ENCODE measurements at regions not wholly inside any gene's neighbourhood (a gene's known extent, or its start where the extent isn't known, plus 50 kb on each side); places are given as distances from the start of the nearest gene placed in this dataset.

DNA sequence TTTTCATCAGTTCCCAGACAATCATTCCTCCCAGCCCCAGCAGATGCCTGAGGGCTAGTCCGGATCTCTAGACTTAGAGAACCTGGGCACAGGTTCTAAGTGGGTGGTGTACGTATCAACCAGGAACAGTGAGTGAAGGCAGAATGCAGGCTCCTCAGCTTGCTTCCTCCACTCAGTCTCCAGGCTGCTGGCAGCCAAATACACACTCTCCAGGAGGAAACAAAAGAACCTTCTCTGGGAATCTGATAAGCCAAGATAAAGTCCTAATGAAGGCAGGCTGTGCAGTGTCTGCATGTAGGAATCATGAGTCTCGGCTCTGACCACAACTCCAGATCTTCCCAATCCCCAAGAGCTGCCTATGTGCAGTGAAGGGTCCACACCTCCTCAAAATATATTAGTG lies 245.7 kb downstream of the SP3 start:
- TF ChIP-seq, protein P1, sequence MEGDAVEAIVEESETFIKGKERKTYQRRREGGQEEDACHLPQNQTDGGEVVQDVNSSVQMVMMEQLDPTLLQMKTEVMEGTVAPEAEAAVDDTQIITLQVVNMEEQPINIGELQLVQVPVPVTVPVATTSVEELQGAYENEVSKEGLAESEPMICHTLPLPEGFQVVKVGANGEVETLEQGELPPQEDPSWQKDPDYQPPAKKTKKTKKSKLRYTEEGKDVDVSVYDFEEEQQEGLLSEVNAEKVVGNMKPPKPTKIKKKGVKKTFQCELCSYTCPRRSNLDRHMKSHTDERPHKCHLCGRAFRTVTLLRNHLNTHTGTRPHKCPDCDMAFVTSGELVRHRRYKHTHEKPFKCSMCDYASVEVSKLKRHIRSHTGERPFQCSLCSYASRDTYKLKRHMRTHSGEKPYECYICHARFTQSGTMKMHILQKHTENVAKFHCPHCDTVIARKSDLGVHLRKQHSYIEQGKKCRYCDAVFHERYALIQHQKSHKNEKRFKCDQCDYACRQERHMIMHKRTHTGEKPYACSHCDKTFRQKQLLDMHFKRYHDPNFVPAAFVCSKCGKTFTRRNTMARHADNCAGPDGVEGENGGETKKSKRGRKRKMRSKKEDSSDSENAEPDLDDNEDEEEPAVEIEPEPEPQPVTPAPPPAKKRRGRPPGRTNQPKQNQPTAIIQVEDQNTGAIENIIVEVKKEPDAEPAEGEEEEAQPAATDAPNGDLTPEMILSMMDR (IDR thresholded peaks at IDR 0.05): no peak

DNA sequence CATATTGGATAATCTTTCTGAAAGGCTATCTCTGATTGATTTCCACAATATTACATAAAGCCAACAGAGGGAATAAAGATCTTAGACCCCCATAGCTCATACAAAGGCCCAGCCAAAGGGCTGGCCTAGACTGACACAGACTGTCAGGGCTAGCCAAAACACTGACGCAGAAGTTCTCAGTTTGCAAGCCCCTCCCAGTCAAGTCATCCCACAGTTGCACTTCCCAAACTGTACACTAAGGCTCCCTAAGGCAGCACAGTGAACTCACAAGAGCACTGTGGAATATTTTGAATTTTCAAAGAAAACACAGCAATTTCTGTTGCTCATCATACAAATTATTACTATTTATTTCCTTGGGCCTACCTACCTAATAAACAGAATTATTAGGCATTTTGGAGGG lies 244.9 kb downstream of the SP3 start:
- TF ChIP-seq, protein P1 (IDR thresholded peaks at IDR 0.05): no peak

DNA sequence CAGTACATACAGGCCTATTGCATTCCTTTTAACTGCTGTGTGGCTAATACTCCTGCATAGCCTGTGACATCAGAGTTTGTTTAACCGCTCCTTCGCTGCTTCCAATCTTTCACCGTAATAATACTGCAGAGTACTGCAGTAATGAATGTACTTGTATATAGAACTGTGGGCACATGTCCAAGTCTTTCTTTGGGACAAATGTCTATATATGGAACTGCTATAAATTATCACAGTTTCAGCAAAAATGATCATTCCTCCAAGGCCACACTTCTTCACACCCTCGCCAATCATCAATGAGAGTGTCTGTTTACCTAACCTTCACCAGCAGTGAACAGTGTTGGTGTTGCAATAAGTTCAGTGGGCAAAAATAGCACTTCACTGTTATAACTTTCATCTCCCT lies 230.4 kb downstream of the SP3 start:
- TF ChIP-seq, protein P1 (IDR thresholded peaks at IDR 0.05): no peak

DNA sequence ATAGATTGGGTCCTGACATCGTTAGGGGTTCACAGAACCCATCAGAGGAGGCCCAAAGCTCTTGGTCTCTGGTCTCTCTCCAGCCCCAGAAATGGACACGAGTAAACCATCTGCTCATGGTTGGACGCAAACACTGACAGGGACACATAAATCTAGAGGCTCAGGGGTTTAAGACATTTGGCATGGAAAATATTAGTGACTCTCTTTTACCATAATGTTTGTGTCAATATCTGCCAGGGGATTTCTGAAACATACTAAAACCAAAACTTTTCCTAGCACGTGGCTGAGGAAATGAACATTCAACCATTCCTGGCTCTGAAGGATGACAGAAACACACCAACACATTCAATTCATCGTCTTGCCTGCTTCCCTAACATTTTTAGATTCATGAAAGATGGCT lies 226.2 kb downstream of the SP3 start:
- TF ChIP-seq, protein P1 (IDR thresholded peaks at IDR 0.05): no peak

DNA sequence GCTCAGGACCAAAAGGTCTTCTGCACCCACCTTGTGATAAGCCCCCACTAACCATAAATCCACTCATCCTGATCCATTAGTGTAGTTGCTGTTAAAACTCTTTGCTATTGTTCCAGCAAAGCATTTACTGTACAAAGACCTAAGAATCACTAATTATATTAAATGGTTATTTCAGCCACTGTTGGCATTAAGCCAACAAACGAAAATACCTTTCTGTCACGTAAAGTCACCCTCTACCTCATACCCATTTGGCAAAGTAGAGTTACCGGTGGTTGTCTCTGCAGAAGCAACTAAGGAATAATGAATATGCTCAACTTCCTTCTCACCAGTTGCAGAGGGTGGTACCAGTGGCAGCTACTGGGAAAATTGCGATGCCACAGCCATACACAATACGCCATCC lies 224.5 kb downstream of the SP3 start:
- TF ChIP-seq, protein P1 (IDR thresholded peaks at IDR 0.05): no peak

DNA sequence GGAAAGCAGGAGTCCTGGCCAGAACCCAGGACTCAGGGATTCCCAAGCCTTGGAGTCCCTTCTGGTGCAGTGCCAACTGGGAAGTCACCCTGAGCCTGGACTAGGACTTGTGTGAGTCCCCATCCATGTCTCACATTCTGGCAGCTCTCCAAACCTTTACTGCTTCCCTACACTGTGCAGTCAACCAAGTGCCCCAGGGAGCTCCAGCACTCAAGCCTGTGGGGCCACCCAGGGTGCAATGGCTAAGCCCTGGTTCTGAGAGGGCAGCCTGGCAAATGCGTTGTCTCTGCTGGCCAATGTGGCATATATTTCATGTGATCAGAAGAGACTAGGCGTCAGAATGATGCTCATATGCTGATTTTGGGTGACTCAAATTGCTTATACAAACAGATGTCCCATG lies 223.4 kb downstream of the SP3 start:
- TF ChIP-seq, protein P1 (IDR thresholded peaks at IDR 0.05): no peak

DNA sequence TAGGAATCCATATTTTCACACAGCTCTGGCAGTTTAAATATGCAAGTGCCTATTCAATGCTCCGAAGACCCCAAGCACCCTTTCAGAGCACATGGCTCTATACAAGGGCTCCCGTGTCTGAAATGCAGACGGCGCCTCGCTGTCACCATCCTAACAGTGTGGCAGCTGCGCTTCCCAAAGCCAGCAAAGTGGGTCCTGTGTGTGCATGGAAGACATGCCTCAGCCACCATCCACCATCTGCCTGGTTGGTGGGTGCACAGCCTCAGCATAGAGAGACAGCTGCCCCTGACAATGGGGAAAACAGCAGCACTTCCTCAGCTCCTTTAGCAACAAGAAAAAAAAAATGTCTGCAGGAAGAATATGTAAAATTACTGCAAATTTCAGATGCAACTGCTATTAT lies 218.1 kb downstream of the SP3 start:
- TF ChIP-seq, protein P1 (IDR thresholded peaks at IDR 0.05): no peak

DNA sequence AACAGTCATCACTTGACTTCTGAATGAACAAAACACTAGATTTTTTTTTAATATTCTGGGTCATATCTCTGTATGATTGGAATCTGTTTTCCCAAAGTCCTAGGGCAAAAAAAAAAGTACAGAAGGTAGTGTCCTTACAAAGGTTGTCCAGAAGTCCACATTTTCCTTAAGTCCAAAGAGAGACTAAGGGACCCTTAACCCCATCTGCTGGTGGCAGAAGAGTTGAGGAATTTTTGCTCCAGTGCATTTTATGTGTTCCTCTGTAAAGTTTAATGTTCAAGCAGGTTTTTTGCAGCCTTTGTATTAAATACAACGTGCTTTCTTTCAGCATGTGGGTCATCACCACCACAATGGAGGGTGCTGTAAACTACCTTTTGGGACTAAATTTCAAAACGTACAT lies 215.9 kb downstream of the SP3 start:
- TF ChIP-seq, protein P1 (IDR thresholded peaks at IDR 0.05): peak; percentile 34; the same call in 1 of the 2 replicates
